Gastrocnemius medialis (tissue), 4 donors: ENCODE measurements at regions not wholly inside any gene's neighbourhood (a gene's known extent, or its start where the extent isn't known, plus 50 kb on each side); places are given as distances from the start of the nearest gene placed in this dataset.

Experiments
- ATAC-seq, 2 donors: fragments of 150-250 bp; one replicate each; pipeline ENCODE4 v1.9.1; 2016
- DNase-seq, 2 donors: peaks; one replicate each; pipeline ENCODE4 v3.0.0-alpha.2; 2019
- H3K27ac ChIP-seq, 4 donors: fragments of 200-600 bp; sonication (generic); 1 replicate in 1 of 4; 2 replicates in 3 of 4; pipeline ENCODE4 v1.5.1; 2016 to 2018; ENCODE audit warnings: mild to moderate bottlenecking in 2 of 4, moderate library complexity in 1 of 4
- H3K27me3 ChIP-seq, 3 donors: fragments of 200-600 bp; sonication (generic) in 2 of 3; 1 replicate in 1 of 3; 2 replicates in 2 of 3; pipeline versions ENCODE4 v1.5.1 to v1.6.0; 2016 to 2019; ENCODE audit warnings: mild to moderate bottlenecking in 1 of 3, moderate library complexity in 1 of 3
- H3K36me3 ChIP-seq, 2 donors: fragments of 200-600 bp; sonication (generic) in 1 of 2; one replicate each; pipeline ENCODE4 v1.5.1; 2017 to 2018
- H3K4me1 ChIP-seq, 2 donors: fragments of 200-600 bp; sonication (generic) in 1 of 2; one replicate each; pipeline ENCODE4 v1.5.1; 2016 to 2017; ENCODE audit warnings: mild to moderate bottlenecking in 2 of 2
- H3K4me3 ChIP-seq, 4 donors: fragments of 200-600 bp; sonication (generic) in 3 of 4; 1 replicate in 1 of 4; 2 replicates in 3 of 4; pipeline ENCODE4 v1.5.1; 2016 to 2019; ENCODE audit warnings: mild to moderate bottlenecking in 2 of 4
- H3K9me3 ChIP-seq, 3 donors: fragments of 200-600 bp; sonication (generic) in 2 of 3; 1 replicate in 1 of 3; 2 replicates in 2 of 3; pipeline ENCODE4 v1.5.1; 2016 to 2019
- CTCF ChIP-seq, 5 experiments: fragments of 450-650 bp in 3 of 5; fragments of 200-600 bp in 2 of 5; sonication (generic) in 2 of 5; IDR thresholded peaks in 4 of 5; conservative IDR thresholded peaks in 1 of 5; 1 replicate in 4 of 5; 2 replicates in 1 of 5; pipeline ENCODE4 v1.5.1; 2016 to 2019; ENCODE audit warnings: antibody characterized with exemption in 5 of 5, mild to moderate bottlenecking in 3 of 5, moderate library complexity in 3 of 5
- POLR2A ChIP-seq, 2 donors: fragments of 450-650 bp; IDR thresholded peaks; one replicate each; pipeline ENCODE4 v1.6.1; 2017; ENCODE audit warnings: antibody characterized with exemption in 2 of 2, mild to moderate bottlenecking in 2 of 2, moderate library complexity in 2 of 2
- in situ Hi-C, 4 donors: fragments of 200-750 bp; cut with MboI; loops; one replicate each; pipeline versions ENCODE4 v1.15.0 to v1.8.0; 2017; ENCODE audit warnings: low sequenced_read_pairs in 4 of 4
- intact Hi-C: fragments of 100-400 bp; cut with DNase I; formaldehyde crosslinking; loops from one replicate; pipeline ENCODE4 v1.15.1; 2023; ENCODE audit warnings: low total_unique reads

- TF ChIP-seq CTCF (IDR thresholded peaks at IDR 0.05 in 4 of 5, conservative IDR thresholded peaks at IDR 0.05 in 1 of 5) = no peak
- no peak for TF ChIP-seq POLR2A (IDR thresholded peaks at IDR 0.05)
- Histone ChIP-seq H3K27ac (no peak overlapping the region), H3K36me3 (no peaks in the 10 kb centered on the region), H3K4me3 (no peak overlapping the region), H3K4me1 (no peaks in the 10 kb centered on the region), H3K27me3 (no peaks in the 10 kb centered on the region), H3K9me3 (no peaks in the 10 kb centered on the region)
- DNase-seq (no peak), ATAC-seq (no peak)
- in situ Hi-C loops (no loop called here), intact Hi-C loops (no loop called here)
Measured at GRCh38 chr9:29999645-30000044, 2384.8 kb upstream of the ACO1 start.

- DNase-seq (no peak), ATAC-seq (no peak)
- H3K9me3 ChIP-seq = peaks cover 0 to 4% (median 0%) of the 10 kb centered on the region in 3 donors
- no peak overlapping the region for H3K27ac ChIP-seq
- TF ChIP-seq POLR2A (IDR thresholded peaks at IDR 0.05) (no peak), CTCF (IDR thresholded peaks at IDR 0.05 in 4 of 5, conservative IDR thresholded peaks at IDR 0.05 in 1 of 5) (no peak)
- in situ Hi-C loops (no loop called here), intact Hi-C loops (no loop called here)
- H3K4me3 ChIP-seq = no peak overlapping the region
- no peaks in the 10 kb centered on the region for H3K4me1 ChIP-seq
- no peaks in the 10 kb centered on the region for H3K36me3 ChIP-seq
- H3K27me3 ChIP-seq = no peaks in the 10 kb centered on the region
Measured at GRCh38 chr9:30010691-30011090, 2373.8 kb upstream of the ACO1 start.

- no peak overlapping the region for H3K4me3 ChIP-seq
- no peak for TF ChIP-seq POLR2A (IDR thresholded peaks at IDR 0.05)
- no peaks in the 10 kb centered on the region for H3K4me1 ChIP-seq
- DNase-seq (no peak), ATAC-seq (no peak)
- no peaks in the 10 kb centered on the region for H3K27me3 ChIP-seq
- H3K36me3 ChIP-seq = no peaks in the 10 kb centered on the region
- H3K9me3 ChIP-seq = peaks cover 0 to 4% (median 0%) of the 10 kb centered on the region in 3 donors
- H3K27ac ChIP-seq = no peak overlapping the region
- in situ Hi-C loops (no loop called here), intact Hi-C loops (no loop called here)
Measured at GRCh38 chr9:30012622-30013021, 2371.8 kb upstream of the ACO1 start.

GRCh38 chr9:30015073-30015472 is 2369.4 kb upstream of the ACO1 start:
- Histone ChIP-seq H3K27ac (no peak overlapping the region), H3K4me3 (no peak overlapping the region), H3K27me3 (no peaks in the 10 kb centered on the region), H3K36me3 (no peaks in the 10 kb centered on the region), H3K9me3 (peaks cover 0 to 4% (median 0%) of the 10 kb centered on the region in 3 donors), H3K4me1 (no peaks in the 10 kb centered on the region)
- in situ Hi-C loops (no loop called here), intact Hi-C loops (no loop called here)
- TF ChIP-seq POLR2A (IDR thresholded peaks at IDR 0.05) (no peak), CTCF (IDR thresholded peaks at IDR 0.05 in 4 of 5, conservative IDR thresholded peaks at IDR 0.05 in 1 of 5) (no peak)
- no peak for DNase-seq
- no peak for ATAC-seq

- Histone ChIP-seq H3K4me1 (no peaks in the 10 kb centered on the region), H3K9me3 (no peaks in the 10 kb centered on the region), H3K36me3 (no peaks in the 10 kb centered on the region), H3K27ac (no peak overlapping the region), H3K27me3 (no peaks in the 10 kb centered on the region), H3K4me3 (no peak overlapping the region)
- TF ChIP-seq POLR2A (IDR thresholded peaks at IDR 0.05) (no peak), CTCF (IDR thresholded peaks at IDR 0.05 in 4 of 5, conservative IDR thresholded peaks at IDR 0.05 in 1 of 5) (no peak)
- ATAC-seq = no peak
- in situ Hi-C loops = no loop called here
- intact Hi-C loops = no loop called here
- no peak for DNase-seq
Measured at GRCh38 chr9:30020161-30020560, 2364.3 kb upstream of the ACO1 start.
